GM21786 (cell line): ENCODE measurements at regions not wholly inside any gene's neighbourhood (a gene's known extent, or its start where the extent isn't known, plus 50 kb on each side); places are given as distances from the start of the nearest gene placed in this dataset.

Experiments used
- ATAC-seq: cut with Tn5 transposase; IDR thresholded peaks from one replicate; pipeline ENCODE4 v1.9.1; 2021; ENCODE audit not compliant: unreplicated experiment

DNA sequence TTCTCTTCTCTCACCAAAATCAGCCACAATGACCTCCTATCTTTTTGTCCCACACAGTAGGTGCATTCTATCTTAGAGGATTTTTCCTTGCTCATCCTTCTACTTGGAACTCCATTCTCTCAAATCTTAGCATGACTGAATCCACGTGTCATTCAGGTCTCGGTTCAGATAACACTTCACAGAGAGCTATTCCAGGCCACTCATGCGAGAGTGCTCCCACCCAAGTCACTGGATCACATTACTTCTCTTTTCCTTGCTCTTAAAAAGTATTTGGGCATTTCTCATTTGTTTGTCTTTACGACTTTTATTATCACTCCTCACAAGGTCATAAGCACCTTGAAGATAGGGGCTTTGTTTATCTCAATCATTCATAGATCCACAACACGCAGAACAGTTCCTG is 647.5 kb upstream of the TENM3 start:
- ATAC-seq: no peak

DNA sequence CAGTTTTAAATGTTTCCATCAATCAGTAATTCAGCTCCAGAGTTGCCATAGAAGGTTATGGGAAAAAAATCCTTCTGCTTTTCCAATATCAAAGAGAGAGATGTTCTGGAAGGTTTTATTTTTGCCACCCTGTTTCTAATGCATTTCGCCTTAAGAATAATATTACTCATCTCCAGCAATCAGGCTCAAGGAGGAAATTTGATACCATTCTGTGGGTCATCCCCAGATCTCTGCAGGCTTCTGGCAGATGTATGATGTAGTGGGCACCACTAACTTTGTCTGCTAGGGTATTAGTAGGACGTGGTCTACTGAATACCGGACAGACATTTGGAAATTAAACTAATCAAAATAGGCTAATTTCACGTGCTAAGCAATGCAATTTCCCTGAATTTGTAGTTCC is 645.4 kb upstream of the TENM3 start:
- no peak for ATAC-seq

DNA sequence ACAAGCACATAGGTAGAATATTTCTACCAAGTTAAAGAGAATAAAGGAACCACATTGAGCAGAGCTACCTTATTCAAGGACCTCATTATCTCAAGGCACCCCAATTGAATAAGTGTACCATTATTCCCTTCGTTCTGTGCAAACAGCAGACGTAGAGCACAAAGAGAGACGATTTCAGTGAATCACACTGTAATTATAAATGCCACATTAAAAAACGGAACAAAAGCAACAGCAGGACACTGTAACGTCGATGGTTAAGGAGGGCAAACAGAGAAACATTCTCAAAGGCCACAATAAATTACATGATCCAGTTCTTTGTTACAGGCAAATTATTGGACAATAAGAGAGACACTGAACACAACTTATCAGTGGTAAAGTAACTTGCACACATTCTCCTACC is 644.1 kb upstream of the TENM3 start:
- ATAC-seq: no peak

DNA sequence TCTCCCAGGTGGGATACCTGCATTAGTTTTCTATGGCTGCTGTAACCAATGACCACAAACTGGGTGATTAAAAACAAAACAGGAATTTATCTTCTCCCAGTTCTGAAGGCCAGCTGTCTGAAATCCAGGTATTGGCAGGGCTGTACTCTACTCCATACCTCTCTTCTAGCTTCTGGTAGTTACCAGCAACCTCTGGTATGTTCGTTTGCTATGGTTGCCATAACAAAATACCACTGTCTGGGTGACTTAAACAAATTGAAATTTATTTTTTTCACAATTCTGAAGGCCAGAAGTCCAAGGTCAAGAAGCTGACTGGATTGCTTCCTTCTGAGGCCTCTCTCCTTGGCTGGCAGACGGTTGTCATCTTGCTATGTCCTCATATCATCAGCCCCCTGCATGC is 642.1 kb upstream of the TENM3 start:
- ATAC-seq: no peak

DNA sequence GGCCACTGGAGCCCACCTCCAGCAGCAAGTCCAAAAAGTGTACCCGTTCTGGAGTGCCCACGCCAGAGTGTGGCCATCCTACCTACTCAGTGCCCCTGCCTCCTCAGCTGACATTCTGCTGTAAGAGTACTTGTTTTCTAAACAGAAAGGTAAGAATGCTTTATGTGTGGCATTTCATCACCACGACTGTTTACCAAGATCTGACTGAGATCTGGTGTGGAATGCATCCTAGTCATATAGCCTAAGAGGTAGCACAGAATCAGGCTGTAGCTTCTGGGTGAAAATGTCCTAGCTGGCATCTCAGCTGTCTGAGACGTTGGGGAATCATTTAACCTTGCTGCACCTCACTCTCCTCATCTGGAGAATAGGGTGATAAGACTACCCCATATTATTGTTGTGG is 638.7 kb upstream of the TENM3 start:
- ATAC-seq: no peak

DNA sequence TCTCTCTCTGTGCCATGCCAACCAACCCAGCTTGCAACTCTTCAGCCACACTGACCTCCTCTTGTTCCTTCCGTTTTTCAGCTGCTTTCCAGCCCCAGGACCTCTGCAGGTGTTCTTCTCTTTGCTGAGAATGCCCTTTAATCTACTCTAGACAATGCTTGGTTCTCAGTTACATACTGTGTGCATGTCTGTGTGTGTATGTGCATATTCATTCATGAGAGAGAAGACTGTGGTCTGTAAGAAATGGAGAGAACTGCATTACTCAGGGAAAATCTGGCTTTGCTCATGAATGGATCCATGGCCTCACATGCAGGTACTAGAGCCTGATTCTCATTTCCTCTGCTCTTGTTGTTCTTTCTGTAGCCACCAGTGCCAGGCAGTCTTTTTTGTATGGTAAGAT is 636.9 kb upstream of the TENM3 start:
- ATAC-seq: no peak

DNA sequence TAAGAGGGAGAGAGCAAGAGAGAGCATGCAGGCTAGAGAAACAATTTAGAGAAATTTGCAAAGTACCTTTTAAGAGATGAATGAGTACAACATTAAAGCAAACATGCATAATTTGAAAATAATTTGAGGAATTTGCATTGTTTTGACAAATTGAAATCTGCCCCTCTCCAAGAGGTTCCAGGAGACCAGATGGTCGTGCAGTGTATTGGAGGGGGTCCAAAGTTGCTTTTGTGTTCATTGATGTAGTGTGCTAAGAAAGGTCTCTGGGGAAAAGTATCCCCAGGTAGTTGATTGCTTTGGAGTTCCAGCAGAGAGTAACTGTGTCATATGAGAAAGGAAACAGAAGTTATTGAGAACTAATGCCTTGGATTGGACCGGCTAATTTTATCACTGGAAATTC is 635.0 kb upstream of the TENM3 start:
- ATAC-seq: no peak

DNA sequence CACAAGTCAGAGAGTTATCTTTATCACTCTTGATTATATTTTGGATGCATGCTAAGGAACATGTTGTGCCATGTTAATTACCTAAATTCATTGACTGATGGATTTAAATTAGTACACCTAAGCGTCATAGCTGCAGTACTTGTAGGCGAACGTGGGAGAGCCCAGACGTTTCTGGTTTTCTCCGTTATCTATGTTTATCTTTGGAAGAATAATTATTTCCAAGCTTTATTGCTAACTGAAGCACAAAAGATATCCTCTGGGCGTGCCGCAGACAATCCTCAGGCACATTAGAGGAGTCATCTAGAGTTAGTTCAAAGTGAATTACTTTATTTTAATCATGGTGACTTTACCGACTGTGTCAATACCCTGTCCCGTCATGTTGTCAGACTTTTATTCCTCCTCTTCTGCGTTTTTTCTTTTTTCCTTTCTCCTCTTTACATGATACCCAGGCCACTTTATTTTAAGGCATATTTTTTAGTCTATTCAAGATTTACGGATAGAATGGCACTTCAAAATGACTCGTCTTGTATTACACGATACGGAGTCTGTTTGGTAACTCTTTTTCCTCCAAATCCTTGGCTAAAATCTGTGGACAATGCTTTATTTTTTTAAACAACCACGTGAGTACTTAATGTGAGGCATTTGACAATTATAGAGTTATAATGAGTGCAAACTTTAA is 632.0 kb upstream of the TENM3 start:
- ATAC-seq: no peak

DNA sequence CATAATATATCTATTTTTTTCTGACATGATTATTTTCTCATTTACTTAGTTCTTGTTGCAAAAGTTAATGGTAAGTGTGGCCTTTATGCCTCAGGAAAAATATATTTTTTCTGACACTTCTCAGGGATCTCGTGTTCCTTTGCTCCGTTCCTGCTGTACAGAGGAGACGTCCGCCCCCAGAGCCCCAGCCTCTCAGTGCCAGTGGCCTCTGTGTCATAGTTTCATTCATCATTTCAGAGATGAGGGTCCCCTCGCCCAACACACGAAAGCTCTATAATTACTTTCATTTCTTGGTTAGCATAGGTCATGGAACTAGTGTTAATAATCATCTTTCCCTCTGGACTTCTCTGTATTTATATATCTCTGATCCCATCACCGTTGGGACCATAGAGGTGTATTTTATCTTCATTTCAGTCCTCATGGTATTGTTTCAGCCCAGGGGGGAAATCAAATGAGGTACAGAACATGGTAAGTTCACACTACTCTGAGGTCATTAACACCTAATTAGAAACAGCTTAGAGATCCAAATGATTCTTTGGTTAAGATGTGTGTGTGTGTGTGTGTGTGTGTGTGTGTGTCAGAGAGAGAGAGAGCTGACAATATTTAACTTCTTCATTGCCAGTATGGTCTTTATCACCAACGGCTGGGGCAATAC is 631.1 kb upstream of the TENM3 start:
- ATAC-seq: no peak

DNA sequence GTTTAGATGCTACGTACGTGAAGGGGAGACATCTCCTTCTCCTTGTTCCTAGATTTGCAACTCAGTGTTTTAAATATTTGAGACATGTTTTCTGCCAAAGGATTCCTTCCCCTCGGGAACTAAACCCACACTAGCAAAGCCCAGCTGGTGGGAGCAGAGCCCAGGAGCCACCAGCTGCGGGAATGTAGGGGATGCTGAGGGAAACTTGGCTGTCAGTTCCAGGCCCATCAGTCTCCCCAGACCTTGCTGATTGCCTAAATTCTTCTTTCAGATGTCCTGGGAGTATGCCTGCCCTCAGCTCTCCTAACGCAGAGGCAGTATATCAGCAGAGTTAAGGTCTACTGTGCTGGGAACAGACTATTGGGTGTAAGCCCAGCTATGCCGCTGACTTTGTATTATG is 630.0 kb upstream of the TENM3 start:
- ATAC-seq: no peak

DNA sequence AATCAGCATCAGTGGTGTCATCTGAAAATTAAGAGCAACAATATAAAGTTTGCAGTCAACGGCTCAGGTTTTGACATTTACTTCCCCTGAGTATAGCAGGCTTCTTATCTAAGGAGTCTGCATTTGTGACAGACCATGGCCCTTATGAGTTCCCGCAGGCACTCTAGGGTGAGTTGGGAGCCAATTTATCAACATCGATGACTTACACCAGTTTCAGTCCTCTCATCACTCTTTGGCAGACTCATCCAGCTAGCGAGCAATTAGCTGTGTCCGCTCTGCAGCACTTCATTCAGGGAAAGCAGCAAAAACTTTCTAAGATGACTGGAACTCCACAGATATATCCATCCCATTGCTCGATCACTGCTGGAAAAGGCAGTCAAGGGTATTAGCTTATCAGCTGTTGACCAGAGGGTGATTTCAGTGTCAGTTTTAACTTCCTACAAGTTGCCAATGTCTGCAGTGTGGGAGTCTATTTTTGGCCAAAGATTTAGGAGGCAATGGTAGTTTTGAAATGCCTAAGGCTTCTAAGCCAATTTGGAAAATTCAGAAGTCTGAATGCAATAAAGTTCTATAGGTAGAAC is 625.1 kb upstream of the TENM3 start:
- no peak for ATAC-seq

DNA sequence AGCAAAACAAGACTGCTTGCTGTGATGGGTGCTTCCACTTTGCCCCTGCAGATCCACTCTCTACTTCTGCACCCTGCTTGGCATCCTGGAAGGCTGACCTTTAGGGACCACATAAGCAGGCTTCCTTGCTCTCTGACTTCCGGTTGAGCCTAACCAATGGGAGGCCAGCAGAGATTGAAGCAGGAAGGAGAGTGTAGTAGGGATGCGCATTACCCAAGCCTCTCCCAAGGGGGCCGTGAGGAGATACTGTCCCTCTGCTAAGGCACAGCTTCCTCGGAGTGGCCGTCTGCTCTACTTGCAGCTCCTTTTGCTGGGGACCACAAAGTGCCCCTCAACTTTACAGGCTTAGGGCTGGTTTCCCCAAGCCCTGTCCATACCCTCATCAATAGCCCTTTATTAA is 624.3 kb upstream of the TENM3 start:
- ATAC-seq: no peak

DNA sequence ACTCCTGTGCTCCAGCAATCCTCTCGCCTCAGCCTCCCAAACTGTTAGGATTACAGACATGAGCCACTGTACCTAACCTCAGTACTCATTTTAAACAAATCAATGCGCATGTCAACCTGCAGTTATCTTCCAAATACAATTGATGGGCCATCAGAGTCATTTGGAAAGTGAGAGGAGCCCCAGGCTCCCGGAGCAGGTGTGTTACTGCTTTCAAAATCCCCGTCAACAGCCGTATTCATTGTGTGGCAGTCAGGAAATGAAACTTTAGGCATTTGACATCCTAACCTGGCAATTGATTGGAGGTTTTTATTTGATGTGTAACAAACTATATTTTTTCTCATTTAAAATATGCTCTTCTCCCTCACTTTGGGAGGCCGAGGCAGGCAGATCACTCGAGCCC is 623.6 kb upstream of the TENM3 start:
- ATAC-seq: no peak

DNA sequence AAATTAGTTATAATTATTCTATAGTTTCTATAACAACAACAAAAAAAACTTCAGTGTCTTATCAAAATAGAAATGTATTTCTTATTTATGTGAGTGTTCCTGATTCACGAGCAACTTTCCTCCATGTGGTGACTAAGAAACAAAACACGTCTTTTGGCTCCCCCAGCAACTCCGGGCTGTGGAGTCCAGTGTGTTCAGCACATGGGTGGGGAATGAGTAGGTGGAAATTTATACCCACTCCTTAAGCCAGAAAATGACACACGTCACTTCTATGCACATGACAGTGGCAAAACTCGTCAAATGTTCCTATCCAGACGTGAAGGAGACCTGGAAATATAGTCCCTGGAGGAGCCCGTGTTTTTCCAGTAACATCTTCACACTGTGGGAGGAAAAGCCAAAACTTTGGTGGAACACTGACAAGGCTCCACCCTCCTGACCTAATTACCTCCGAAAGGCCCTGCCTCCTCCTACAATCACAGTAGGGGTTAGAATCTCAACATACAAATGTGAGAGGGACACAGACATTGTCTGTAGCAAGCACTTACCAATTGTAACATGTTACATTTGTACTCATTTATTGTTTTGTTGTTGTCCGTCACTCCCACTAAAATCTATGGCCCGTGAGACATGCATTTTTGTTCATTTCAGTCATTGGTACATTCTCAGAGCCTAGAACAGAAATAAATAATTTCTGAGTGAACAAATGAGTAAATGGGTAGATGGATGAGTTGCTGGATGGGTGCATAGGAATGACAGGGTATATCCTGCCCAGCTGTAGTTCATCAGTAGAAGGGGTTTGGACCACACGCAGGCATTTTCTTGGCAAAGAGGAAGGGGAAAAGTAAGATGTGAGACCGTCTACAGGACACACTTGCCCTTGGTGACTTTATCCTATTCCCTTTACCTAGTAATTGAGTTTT is 605.8 kb upstream of the TENM3 start:
- no peak for ATAC-seq

DNA sequence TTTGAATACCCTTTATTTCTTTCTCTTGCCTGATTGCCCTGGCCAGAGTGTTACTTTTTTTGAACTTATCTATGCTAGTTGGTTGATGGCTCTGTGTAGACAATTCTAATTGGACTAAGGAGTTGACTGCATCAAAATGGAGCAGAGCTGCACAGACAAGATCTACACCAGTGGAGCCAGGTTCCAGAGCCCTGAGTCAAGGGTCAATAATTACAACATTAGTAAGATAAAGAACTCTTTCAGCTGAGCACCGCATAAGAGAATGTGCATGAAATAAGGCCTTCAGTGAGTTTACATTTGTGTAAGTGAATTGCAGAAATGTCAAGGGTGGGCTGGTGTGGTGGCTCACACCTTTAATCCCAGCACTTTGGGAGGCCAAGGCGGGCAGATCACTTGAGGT is 599.7 kb upstream of the TENM3 start:
- no peak for ATAC-seq

DNA sequence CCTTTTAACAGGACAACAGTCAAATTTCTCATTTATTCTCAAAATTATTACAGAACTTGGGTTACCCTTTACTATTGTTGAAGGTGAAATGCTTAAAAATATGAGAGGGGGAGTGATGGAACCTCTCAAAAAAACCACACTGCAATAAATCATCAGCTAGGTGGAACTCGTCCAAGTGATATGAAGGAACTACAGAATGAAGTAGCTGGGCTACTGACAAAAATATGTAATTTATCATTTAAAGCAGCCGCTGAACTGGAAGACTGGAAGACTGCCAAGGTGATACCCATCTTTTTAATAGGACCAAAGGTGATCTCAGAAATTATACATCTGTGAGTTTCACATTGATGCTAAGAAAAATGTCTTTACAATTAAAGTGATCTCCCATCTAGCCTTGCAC is 597.7 kb upstream of the TENM3 start:
- ATAC-seq: no peak

DNA sequence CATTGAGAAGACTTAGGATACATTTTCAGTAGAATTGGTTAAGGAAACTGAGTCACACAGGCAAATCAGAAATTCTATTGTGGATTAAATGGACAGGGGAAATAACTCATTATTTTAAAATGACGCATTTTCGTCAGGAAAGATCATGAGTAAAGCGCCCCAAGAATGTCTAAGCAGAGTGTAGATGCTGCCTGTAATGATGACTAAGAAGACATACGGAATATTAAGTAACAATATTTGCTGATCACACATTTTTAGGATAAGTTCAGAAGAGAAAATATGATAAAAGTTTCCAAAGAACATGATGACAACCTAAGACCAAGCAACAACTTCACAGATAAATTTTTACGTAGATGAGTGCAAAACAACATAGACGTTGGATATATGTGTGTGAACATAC is 596.3 kb upstream of the TENM3 start:
- no peak for ATAC-seq

DNA sequence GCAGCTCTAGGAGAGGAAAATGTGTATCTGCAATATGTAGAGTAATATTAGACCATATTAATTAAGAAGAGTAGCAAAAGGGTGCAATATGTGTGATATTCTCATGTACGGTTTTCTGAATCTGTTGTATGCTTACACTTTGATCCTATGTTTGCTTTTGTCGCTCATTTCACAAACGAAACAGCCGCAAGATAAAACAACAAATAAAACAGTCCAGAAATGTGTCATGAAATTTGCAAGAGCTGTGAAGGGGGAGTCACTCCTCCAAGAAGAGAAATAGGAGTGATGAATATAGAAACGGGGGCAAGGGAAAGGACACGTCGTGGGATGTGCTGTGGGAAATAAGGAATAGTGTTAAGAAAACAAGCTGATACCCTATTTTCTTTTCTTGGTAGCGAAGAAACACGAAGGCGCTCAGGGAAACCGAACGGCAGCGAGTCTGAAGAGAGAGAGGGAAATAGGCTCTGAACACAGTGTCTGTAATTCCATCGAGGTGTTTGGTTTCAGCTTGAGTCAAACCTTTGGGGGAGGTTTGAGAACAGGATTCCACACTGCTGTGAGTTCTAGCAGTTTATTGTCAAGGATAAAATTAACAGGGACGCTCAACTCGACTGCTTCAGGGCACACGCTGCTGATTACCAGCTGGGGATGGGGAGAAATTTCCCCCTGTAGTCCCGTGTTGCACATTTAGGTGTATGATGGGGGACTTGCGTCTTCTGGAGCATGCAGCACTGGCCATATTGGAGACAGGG is 595.6 kb upstream of the TENM3 start:
- no peak for ATAC-seq

DNA sequence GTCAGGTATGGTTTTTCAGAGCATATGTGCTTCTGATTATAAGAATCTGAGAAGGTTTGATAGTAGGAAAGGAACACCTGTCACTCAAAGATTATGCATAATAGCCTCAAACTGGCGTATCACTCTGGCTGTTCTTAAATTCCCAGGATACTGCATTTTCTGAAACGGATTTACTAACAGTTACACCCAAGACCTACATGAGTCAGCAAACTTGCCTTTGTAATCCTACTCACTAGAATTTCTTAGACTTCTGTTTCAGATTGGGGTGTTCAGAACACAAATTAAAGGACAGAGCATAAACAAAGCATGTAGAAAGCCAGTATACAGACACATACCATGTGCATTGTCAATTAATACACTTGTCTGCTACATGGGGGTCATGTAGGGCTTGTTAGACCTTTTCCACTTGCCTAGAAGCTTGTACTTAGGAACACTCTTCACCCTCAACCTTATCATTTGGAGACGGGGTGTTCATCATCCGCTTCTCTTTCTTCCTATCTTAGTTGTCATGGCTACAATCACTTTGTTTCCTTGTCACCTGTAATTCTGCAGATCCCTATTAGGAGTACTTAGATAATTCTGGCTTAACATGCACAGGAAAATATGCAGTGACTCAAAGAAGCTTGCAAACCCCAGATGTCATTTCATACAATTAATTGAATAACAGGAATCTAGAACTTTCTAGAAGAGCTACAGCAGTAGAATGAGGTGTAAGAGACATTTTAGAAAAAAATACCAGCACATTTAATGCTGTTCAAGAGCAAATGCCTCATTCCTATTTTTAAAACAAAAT is 593.0 kb upstream of the TENM3 start:
- ATAC-seq: no peak

DNA sequence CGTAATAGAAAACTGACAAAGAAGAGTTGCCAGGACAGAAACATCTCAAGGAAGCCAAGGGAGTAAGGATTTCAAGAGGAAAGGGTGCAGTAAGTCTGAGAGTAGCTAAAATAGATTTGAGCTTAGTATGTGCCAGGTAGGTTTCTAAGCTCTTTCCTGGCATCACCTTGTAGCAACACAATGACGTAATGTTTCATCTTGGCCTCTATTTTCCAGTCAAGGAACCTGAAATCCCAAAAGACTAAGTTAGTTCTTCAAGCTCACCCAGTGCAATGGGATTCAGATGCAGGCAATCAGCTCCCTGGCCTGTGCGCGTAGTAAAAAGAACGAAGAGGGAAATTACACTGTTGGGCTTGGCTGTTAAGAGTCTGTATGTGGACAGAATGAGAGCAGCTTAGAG is 586.5 kb upstream of the TENM3 start:
- ATAC-seq: no peak
